GM21717 (cell line): ENCODE measurements at regions not wholly inside any gene's neighbourhood (a gene's known extent, or its start where the extent isn't known, plus 50 kb on each side); places are given as distances from the start of the nearest gene placed in this dataset.
"Not testable (repeated sequence)": the region's sequence is repeated elsewhere in the genome, so short reads cannot be mapped to it uniquely, and the experiment has no call there.

Source experiments
- ATAC-seq: cut with Tn5 transposase; IDR thresholded peaks from one replicate; pipeline ENCODE4 v1.9.1; 2021; ENCODE audit warnings: mild to moderate bottlenecking, moderate library complexity; ENCODE audit not compliant: unreplicated experiment

GRCh38 chr9:88596376-88596775, 61.4 kb downstream of the NXNL2 start:
- no peak for ATAC-seq

GRCh38 chr9:88604836-88605511, 70.0 kb downstream of the NXNL2 start:
- ATAC-seq = no peak

GRCh38 chr9:88605512-88606362, 70.8 kb downstream of the NXNL2 start:
- no peak for ATAC-seq

- ATAC-seq = no peak
These were observed 79.4 kb downstream of the NXNL2 start for GRCh38 chr9:88614359-88614758.

- ATAC-seq = no peak
These were observed 88.7 kb downstream of the NXNL2 start for GRCh38 chr9:88623698-88624097.

- no peak for ATAC-seq
These were observed 93.1 kb downstream of the NXNL2 start for GRCh38 chr9:88628114-88628513.

- no peak for ATAC-seq
These were observed 93.8 kb downstream of the NXNL2 start for GRCh38 chr9:88628811-88629210.

GRCh38 chr9:88630574-88630973, 95.6 kb downstream of the NXNL2 start:
- ATAC-seq = not testable (repeated sequence)

GRCh38 chr9:88635151-88635550, 100.2 kb downstream of the NXNL2 start:
- no peak for ATAC-seq

GRCh38 chr9:88641456-88642240, 106.7 kb downstream of the NXNL2 start:
- no peak for ATAC-seq

GRCh38 chr9:88642336-88642735, 107.4 kb downstream of the NXNL2 start:
- ATAC-seq = no peak

- no peak for ATAC-seq
These were observed 109.0 kb downstream of the NXNL2 start for GRCh38 chr9:88643931-88644330.

- ATAC-seq = no peak
These were observed 110.3 kb downstream of the NXNL2 start for GRCh38 chr9:88645172-88645878.

- ATAC-seq = no peak
These were observed 110.9 kb downstream of the NXNL2 start for GRCh38 chr9:88645879-88646199.

GRCh38 chr9:88646539-88647300, 111.7 kb downstream of the NXNL2 start:
- ATAC-seq = no peak

GRCh38 chr9:88651682-88652633, 117.0 kb downstream of the NXNL2 start:
- no peak for ATAC-seq

- no peak for ATAC-seq
These were observed 117.9 kb downstream of the NXNL2 start for GRCh38 chr9:88652876-88653275.

GRCh38 chr9:88653406-88653805, 118.4 kb downstream of the NXNL2 start:
- ATAC-seq = no peak

GRCh38 chr9:88653911-88654310, 118.9 kb downstream of the NXNL2 start:
- ATAC-seq = no peak
